Superior temporal gyrus (tissue), 1 donor: ENCODE measurements at regions not wholly inside any gene's neighbourhood (a gene's known extent, or its start where the extent isn't known, plus 50 kb on each side); places are given as distances from the start of the nearest gene placed in this dataset.

ENCODE experiments used
- DNase-seq: peaks from one replicate; pipeline ENCODE4 v3.0.0-alpha.2; 2016; ENCODE audit errors: extremely low spot score

DNA sequence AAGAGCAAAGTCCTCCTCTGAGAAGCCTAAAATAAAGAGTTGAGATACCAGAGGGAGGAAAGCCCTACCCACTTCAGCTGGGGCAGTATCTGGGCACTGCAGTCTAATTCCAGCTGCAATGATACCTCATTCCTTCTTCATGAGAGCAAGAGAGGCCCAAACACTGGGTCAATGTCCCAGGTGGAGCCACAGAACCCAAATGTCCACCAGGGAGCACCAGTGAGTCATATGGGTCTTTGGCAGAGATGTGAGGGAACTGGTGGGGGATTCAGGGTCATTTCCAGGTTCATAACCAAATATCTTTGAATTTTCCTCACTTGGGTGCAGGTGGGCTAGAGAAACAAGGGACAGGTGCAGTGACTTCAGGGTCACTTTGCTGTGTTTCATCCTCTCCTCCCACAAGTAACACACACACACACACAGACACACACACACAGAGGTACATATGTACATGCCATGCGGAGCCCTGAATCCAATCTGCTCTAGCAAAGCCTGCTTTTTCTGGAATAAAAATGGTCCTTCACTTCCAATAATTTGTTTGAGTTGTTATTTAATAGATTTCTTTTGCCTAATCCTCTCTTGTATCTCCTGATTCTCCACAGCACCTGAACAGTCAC, 585.4 kb downstream of the SOX6 start:
- no peak for DNase-seq

DNA sequence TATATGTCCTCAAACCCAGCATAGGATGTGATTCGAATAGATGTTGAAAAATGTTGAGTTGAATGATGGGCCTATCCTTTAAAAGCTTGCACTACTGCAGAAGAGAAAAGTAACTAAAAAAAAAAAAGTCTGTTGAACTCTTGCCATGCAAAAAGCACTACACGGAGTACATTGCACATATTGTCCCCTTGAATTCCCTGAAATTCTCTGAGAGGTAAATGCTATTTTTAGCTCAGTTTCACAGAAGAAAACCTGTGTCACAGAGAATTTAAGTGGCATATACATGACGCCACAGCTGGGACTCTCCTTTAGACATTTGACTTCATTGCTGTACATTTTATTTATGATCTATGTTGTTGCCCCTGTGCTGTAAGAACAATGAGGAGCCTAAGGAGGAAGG, 583.8 kb downstream of the SOX6 start:
- no peak for DNase-seq

DNA sequence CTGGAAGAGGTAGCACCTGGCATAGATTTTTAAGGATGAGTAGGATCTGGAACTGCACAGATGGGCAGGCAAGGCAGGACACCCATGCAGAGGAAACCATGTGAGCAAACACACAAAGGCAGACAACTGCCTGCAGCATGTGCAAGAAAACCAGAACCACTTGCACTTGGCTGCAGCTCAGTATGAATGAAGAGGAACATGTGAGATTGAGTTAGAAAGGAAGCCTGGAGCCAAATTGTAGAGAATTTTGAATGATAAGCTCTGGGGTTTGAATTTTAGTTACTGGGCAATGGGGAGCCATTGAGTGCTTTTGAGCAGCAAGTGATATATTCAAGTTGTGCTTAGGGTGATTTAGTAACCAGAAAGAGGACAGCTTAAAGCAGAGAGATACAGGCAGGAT, 583.4 kb downstream of the SOX6 start:
- DNase-seq: no peak

DNA sequence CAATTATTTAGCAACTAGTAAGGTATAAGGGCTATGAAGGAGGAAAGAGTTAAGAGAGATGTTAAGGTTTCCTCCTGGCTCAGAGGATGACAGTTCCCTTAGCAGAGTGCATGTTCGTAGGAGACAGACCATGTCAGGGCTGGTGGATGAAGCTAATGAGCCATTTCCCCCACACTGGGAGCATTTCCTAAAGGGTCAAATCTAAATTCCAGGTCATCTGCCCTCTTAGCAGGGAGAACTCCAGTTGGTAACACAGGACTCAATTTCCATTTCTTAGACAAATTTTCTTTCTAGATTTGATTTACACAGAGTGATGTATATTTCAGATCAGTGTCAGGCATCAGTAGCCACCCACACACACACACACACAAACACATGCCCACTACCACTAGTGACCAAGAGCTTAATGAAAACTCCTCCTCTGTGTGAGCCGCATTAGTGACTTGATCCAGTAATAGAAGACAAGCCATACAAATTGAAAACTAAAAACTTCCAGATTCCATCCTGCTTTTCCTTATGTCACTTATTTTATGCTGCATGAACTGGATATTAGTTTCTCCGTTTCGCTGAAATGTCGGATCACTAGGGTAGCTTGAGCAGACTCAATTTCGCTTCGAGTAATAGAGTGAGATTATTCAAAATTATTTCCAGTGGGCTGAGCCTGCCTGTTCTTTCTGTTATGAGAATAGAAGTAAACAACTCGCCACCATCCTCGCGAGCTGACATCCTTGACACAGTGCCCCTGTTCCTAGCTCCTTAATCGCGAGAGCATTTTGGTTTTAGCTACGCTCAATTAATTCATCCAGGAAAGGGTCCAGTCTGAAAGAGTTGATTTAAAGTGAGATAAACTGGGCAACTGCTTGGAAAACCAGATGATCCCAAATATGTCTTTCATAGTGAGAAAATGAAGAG, 582.6 kb downstream of the SOX6 start:
- DNase-seq: no peak

DNA sequence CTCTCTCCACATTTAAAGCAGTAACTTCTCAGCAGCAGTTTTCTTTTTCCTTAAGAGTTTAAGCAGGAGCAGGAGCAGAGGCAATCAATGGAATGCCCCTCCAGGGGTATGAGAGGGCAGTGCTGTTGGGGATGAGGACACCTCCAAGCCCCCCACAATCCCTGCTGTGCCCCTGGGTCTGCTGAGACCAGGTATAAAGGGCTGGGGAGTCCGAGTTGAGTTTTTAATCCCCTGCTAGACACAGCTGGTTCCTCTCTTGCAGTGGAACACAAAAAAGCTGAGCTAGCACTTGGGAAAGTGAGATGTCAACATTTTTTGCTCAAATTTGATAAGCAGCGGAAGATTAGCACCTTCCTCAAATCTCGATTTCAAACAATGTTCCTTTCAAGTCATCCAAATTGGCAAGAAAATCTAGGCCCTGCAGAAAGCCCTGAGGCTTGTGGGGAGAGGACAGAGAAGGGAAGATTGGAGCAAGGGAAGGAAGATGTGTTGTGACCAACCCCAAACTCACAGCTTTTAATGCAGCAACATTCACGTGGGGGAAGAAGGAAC, 581.9 kb downstream of the SOX6 start:
- DNase-seq: no peak

DNA sequence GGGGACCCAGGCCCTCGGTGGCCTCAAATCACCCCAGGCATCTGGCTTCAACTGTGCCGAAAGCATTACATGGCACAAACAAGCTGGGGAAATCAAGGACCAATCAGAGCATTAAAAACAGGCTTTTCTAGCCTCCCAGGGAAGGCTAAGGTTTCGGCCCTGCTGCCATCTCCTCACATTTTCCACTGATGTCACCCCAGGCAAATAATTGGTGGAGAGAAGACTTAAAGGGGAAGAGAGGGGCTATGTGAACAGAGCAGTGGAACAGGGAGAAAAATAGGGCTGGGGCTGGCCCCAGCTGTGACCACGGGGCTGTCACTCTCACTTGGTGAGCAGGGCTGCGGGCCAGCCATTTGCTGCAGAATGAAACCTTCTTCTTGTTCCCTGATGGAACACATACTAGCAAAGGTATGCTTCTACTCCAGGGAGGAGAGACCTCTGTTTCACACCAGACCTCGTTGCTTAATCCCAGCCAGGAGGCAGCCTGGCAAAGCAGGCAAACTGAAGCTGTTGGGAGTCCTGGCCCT, 581.3 kb downstream of the SOX6 start:
- DNase-seq: no peak

DNA sequence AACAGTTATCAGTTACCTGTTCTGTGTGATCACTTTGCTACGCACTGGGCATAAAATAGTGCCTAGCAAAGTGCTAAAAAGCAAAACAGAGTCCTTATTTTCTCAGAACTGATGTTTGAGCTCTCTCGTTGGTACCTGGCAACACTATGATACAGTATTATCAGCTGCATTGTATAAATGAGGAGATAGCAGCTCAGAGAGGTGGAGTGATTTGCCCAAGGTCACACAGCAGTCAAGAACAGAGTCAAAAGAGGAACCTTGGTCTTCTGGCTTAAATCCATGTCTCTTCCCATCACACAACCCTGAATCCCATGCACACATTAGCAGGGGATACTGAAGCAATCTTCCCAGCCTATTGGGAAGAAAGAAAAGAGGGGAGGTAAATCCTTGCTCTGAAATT, 580.5 kb downstream of the SOX6 start:
- DNase-seq: no peak

DNA sequence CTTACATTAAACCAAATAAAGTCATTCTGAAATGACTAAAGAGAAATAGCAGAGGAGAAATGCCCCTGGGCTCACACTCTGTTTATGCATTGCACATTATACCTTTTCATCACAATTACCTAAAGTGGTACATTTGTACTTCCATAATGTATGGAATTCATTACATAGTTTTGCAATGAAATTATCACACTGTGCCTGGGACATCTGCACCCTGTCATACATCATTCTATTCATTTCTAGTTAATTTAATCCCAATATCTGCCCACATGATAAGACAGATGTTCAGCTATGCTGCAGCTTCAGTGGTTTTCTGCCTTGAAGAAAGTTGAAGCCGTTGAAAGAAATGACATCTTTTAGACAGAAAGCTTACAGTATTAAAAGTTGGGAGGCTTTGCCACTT, 580.0 kb downstream of the SOX6 start:
- DNase-seq: no peak

DNA sequence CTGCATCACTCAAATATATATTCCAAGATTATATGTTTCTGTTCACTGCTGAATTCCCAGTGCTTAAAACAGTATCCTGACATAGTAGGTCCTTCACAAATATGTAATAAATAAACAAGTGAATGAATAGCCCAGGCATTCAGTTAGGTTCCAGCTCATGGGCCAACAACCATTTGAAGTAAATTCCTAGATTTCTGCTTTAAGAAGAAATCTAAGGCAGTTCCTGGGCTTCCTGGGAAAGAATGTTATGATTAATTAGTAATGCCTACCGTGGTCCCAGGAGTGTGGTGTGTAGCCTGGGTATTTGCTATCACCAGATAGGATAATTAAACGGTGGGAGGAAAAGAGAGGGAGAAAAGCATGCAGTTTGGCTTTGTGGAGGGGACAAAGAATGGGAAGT, 576.8 kb downstream of the SOX6 start:
- DNase-seq: no peak

DNA sequence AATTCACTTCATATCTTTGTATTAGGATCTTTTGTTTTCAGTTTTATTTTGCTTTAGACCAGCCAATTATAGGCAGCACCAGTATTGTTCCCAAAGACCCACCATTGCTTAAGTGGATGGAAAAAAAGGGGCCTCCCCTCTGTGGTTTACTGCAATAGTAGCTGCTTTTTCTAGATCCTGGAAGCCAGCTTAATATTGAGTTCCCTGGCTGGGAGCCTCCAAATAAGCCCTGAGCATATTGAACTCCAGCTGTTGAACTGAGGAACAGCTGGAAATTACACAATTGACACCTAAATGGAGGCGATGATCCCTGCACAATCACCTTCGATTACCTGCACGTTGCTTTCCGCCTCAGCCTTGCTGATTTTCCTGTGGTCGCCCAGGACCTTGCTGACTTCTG, 576.0 kb downstream of the SOX6 start:
- DNase-seq: no peak

DNA sequence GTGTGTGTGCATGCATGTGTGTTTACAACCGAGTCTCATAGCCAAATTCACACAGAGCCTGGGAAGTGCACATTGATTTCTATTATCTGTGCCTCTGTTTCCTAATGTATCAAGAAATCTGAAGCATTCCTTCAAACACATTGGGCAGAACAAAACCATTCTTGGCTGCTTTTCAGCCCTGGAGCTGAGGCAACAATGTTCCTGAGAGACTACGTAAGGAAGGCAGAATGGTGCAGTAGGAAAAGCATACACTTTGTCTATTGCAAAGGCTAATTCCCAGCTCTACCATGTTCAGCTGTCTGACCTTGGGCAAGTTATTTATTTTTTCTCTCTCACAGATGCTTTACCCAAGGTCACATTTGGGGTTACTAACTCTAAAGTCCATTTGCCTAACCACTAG, 575.5 kb downstream of the SOX6 start:
- DNase-seq: no peak

DNA sequence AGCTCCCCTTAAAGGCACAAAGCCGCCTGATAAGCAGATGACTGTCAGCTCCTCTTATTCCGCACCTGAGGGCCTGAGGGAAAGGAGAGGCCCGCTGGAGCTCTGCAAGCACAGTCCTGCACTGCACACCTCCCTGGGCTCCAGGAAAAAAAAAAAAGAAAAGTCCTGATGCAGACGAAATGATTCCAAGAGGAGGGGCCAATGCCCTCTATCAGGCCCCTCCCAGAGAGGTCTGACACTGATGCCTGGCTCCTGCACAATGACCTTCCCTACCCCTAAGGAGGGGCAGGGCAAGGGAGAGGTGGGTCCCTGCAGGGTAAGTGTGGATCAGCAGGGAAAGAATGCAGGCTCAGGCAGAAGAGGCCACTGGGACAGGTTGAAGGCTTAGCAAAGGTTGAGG, 572.7 kb downstream of the SOX6 start:
- no peak for DNase-seq

DNA sequence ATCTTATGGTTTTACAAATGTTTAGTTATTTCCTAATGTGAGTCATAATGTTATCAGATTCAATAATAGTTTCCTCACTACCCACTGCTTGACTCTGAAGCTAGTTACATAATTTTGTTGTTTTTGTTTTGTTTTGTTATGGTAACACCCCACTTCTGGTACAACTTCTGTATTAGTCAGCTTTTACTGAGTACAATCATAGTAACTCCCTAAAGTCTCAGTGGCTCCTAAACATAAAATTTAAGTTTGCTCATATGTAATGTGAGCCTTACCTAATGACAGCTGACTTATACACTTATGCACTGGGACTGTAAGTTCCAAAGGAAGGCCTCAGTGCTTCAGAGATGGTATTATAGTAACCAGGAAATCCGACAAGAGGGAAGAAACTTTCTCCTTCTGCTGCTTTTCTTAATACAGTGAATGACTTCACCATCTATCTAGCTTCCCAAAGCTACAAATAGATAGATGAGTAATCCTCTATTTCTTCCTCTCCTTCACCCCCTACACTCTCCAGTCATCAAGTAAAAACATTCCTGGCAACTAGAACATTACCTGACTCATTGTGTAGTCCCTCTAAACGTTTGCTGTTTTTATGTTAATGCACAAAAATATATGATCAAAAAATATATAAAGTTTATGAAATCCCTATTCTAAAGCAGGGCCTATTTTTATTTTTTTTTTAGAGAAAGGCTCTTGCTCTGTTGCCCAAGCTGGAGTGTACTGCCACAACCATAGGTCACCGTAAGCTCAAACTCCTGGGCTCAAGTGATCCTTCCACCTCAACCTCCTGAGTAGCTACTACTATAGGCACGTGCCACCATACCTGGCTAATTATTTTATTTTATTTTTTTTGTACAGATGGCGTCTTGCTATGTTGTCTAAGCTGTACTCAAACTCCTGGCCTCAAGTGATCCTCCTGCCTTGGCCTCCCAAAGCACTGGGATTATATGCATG, 563.0 kb downstream of the SOX6 start:
- DNase-seq: peak; percentile 33

DNA sequence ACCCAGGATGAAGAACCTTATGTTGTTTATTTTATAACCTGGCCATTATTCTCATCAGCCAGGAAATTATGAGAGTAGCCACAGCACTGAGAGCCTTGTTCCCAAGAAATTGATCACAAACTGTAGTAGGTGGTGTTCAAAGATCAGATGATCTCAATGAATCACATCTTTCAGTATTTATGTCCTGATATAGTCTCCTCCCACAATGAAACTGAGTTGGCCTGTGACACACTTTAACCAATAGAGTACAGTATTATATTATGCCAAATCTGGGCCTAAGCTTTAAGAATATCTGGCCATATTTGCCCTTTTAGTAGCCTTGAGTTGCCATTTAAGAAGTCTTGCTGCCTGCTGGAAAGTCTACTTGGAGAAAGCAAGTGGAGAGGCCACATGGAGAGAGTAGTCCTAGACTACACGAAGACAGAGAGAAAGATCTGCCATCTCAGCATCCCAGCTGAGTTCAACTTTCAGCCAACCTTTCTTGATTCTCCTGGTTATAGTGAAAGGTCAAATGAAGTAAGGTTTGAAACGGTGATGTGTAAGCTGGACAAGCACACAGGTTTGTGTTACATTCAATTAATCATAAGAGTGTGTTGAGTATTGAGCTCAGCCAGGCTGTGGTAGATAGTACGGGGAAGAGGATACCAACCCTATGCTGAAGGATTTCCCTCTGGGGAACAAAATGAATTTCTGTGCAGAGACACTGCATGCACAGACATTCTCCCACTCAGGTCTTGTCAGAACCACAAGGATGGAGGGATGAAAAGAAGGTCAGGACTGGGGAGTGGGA, 561.8 kb downstream of the SOX6 start:
- no peak for DNase-seq

DNA sequence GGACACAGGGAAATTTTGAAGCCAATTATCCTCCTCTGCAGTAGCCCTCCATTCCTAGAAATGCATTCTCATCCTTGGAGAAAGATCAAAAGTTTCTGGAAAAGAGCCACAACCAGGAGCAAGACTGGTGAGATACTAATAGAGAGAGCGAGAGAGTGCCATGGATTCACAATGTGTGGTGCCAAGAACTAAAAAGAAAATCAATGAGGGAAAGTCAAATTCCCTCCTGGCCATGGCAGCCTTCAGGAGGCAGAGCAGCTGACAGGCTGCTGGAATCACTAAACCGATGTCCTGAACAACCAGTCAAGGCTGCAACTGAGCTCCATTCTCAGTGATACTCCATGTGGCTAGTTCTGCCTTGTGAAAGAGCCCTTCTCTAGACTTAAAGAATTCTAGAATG, 561.0 kb downstream of the SOX6 start:
- DNase-seq: no peak

DNA sequence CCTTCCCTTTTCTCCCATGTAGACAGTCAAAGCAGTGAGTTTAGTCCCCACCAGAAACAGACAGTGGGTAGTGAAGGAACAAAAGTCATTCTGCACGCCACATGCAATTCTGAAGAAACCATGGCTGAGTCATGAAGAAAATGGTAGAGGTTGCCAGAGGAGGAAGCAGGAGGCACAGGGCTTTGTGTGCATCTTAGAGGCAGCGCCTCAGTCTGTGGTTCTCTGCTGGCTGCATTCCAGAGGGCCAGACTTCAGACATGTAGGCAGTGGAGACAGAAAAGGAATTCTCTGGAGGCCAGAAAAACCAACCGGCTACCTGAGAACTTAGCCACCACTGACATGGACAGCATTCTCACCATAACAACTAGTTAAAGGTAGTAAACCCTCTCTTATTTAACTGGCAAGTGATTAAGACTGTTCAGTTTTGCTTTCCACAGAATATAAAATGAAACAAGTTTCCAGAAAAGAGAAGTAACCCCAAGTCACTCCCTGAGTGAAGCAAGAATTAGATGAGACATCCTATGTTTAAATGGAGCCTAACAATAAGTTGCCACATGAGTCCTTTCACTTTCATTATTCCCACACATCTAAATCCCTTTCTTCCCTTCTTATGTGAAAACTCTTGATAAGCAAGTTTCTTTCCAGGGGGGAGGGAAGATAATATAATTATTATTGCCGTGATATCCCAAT, 556.1 kb downstream of the SOX6 start:
- DNase-seq: no peak

DNA sequence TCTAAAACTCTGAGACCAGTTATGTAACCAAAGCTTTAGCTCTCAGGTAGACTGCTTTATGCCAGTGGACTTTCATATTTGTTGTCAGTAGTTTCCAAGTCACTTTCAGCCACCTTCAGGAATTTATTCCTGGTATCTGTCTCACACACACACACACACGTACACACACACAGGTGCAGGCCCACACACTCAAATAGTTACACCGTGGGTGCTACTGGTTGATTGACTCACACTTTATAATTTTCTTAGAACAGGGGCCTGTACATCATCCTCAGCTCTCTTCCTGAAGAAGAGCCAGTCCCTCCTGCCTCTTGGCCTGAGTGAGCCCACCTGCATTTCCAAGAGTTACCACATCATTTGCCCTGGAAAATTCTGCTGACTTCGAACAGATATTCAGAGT, 555.2 kb downstream of the SOX6 start:
- no peak for DNase-seq

DNA sequence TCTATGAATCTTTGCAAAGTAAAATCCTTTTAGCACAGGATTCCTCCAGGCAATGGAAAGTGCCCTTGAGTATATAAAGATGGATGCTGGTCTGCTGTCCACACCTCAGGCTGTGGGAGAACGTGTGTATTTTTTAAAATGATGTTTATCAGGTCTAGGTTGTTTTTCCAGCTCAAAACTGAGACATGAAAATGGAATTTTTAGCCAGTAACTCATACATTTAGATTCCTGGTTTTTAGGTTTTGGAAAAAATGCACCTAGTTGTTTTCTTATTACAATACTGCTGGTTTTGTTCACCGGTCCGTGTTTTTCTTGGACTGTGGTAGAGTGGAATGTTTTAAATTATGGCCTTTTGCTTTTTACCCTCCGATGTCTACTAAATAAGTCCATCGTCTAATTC, 554.7 kb downstream of the SOX6 start:
- DNase-seq: no peak

DNA sequence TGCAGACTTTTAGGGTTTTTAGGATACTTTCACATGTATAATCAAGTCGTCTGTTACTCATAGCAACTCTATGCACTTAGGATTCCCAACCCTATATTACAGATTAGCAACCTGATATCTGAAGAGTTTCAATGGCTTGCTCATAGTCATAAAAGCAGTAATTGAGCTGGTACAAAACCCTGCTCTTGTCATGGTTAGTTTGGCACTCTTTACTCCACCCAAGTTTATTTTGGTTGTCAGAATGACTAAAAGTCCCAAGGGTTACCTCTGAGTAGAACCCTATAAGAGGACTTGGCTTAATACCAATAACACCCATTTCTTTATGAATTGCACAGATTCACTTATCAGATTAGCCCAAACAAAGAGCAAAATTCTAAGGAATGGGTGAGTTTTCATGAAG, 550.6 kb downstream of the SOX6 start:
- no peak for DNase-seq

DNA sequence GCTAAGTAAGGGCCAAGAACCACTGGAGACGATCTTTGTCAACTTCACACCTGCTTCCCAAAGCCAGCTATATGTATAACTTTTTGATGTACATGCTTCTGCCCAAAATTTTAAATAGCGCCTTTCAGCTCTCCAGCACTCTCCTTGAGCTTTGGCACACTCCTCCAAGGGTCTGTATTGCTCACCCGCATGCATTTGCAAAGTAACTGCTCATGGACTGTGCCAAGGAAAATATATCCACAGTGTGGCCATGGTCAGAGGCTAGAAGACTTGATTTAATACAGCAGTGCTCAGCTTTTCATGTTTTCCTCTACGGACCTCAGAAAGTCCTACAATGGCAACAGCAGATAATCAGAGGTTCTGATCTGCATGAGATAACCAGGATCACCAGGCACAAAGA, 550.1 kb downstream of the SOX6 start:
- DNase-seq: no peak
